ENCODE measurements at regions not wholly inside any gene's neighbourhood (a gene's known extent, or its start where the extent isn't known, plus 50 kb on each side); places are given as distances from the start of the nearest gene placed in this dataset.

DNA sequence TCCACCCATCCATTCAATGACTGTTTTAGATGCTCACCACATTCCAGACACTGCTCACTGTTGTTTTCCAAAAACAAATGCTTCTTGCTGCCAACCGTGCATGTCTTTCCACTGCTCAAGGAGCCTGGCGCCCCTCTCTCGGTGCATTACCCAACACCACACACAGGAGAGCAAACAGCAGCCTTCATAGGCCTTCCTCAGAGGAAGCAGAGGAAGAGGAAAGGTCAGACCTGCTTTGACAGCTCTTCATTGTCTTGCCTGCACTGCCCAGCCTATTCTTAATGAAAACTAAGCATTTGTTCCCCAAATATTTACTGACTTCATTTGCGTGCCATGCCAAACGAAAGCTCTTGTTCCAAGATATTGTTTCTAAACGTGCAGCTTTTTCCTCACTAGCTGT lies 1129.2 kb downstream of the TBC1D22A start:
- TF ChIP-seq SIN3A (IDR thresholded peaks at IDR 0.05; ENCODE audit: borderline replicate concordance, insufficient read depth, low read depth, low read length) (no peak), TCF7L2 (IDR thresholded peaks at IDR 0.05; ENCODE audit: low read depth, low read length) (no peak), POLR2AphosphoS5 (IDR thresholded peaks at IDR 0.05; ENCODE audit: low read depth, low read length) (no peak)
- TF ChIP-seq, protein P1, sequence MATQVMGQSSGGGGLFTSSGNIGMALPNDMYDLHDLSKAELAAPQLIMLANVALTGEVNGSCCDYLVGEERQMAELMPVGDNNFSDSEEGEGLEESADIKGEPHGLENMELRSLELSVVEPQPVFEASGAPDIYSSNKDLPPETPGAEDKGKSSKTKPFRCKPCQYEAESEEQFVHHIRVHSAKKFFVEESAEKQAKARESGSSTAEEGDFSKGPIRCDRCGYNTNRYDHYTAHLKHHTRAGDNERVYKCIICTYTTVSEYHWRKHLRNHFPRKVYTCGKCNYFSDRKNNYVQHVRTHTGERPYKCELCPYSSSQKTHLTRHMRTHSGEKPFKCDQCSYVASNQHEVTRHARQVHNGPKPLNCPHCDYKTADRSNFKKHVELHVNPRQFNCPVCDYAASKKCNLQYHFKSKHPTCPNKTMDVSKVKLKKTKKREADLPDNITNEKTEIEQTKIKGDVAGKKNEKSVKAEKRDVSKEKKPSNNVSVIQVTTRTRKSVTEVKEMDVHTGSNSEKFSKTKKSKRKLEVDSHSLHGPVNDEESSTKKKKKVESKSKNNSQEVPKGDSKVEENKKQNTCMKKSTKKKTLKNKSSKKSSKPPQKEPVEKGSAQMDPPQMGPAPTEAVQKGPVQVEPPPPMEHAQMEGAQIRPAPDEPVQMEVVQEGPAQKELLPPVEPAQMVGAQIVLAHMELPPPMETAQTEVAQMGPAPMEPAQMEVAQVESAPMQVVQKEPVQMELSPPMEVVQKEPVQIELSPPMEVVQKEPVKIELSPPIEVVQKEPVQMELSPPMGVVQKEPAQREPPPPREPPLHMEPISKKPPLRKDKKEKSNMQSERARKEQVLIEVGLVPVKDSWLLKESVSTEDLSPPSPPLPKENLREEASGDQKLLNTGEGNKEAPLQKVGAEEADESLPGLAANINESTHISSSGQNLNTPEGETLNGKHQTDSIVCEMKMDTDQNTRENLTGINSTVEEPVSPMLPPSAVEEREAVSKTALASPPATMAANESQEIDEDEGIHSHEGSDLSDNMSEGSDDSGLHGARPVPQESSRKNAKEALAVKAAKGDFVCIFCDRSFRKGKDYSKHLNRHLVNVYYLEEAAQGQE (IDR thresholded peaks at IDR 0.05; ENCODE audit: insufficient read depth in 1 of 2, low read depth in 2 of 2, low read length in 1 of 2), result no peak
- TF ChIP-seq, protein P2, sequence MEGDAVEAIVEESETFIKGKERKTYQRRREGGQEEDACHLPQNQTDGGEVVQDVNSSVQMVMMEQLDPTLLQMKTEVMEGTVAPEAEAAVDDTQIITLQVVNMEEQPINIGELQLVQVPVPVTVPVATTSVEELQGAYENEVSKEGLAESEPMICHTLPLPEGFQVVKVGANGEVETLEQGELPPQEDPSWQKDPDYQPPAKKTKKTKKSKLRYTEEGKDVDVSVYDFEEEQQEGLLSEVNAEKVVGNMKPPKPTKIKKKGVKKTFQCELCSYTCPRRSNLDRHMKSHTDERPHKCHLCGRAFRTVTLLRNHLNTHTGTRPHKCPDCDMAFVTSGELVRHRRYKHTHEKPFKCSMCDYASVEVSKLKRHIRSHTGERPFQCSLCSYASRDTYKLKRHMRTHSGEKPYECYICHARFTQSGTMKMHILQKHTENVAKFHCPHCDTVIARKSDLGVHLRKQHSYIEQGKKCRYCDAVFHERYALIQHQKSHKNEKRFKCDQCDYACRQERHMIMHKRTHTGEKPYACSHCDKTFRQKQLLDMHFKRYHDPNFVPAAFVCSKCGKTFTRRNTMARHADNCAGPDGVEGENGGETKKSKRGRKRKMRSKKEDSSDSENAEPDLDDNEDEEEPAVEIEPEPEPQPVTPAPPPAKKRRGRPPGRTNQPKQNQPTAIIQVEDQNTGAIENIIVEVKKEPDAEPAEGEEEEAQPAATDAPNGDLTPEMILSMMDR (IDR thresholded peaks at IDR 0.05), result no peak
- in situ Hi-C loops (cut with HindIII; ENCODE audit: low pct_unique_long_range_greater_than_20kb, low sequenced_read_pairs), result no loop called here
- ChIA-PET POLR2A (no interaction called here), CTCF (no interaction called here)
- H3K4me3 ChIP-seq (ENCODE audit: low read depth in 2 of 2, low read length in 2 of 2), result no peak overlapping the region
- no peaks in the 10 kb centered on the region for H3K4me1 ChIP-seq (ENCODE audit: control insufficient read depth, insufficient read depth, low read length)
- H3K36me3 ChIP-seq (ENCODE audit: control insufficient read depth, insufficient read depth, low read length), result no peaks in the 10 kb centered on the region
- no peak for ATAC-seq
- no peak for DNase-seq (ENCODE audit: low read depth, low spot score)
- no TSS peak for BruUV-seq (replicated peaks)
- H3K27me3 ChIP-seq (ENCODE audit: control insufficient read depth, insufficient read depth, low read length), result no peaks in the 10 kb centered on the region
- no peaks in the 10 kb centered on the region for H3K9me3 ChIP-seq (ENCODE audit: control insufficient read depth, insufficient read depth, low read depth, low read length)
- intact Hi-C loops (cut with micrococcal nuclease; ENCODE audit: unreplicated experiment), result no loop called here
- H3K27ac ChIP-seq (ENCODE audit: low read length), result no peak overlapping the region

DNA sequence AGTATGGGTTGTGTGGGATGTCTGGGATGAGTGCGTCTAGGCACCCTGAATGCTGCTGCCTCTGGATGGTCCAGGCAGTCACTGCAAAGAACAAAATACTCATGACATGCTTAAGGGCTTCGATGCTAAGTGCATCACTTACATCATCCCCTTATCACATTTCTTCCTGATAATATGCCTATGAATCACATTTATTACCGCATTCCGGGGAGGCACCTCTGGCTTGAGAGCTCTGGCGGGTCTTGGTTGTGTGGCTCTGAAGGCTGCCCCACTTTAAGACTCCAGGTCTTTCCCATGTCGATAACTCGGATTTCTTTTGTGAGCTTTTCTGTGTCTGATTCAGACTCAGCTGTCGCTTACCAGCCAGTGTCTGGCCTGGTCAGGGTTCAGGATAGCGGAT lies 1126.4 kb downstream of the TBC1D22A start:
- no peak overlapping the region for H3K27ac ChIP-seq (ENCODE audit: low read length)
- no peak overlapping the region for H3K4me3 ChIP-seq (ENCODE audit: low read depth in 2 of 2, low read length in 2 of 2)
- H3K27me3 ChIP-seq (ENCODE audit: control insufficient read depth, insufficient read depth, low read length), result no peaks in the 10 kb centered on the region
- in situ Hi-C loops (cut with HindIII; ENCODE audit: low pct_unique_long_range_greater_than_20kb, low sequenced_read_pairs), result no loop called here
- intact Hi-C loops (cut with micrococcal nuclease; ENCODE audit: unreplicated experiment), result no loop called here
- no peak for DNase-seq (ENCODE audit: low read depth, low spot score)
- H3K36me3 ChIP-seq (ENCODE audit: control insufficient read depth, insufficient read depth, low read length), result no peaks in the 10 kb centered on the region
- H3K4me1 ChIP-seq (ENCODE audit: control insufficient read depth, insufficient read depth, low read length), result no peaks in the 10 kb centered on the region
- ChIA-PET POLR2A (no interaction called here), CTCF (no interaction called here)
- no peak for ATAC-seq
- no peaks in the 10 kb centered on the region for H3K9me3 ChIP-seq (ENCODE audit: control insufficient read depth, insufficient read depth, low read depth, low read length)
- no peak for TF ChIP-seq TCF7L2 (IDR thresholded peaks at IDR 0.05; ENCODE audit: low read depth, low read length)
- no peak for TF ChIP-seq SIN3A (IDR thresholded peaks at IDR 0.05; ENCODE audit: borderline replicate concordance, insufficient read depth, low read depth, low read length)
- TF ChIP-seq, protein P2 (IDR thresholded peaks at IDR 0.05), result no peak
- no peak for TF ChIP-seq POLR2AphosphoS5 (IDR thresholded peaks at IDR 0.05; ENCODE audit: low read depth, low read length)
- TF ChIP-seq, protein P1 (IDR thresholded peaks at IDR 0.05; ENCODE audit: insufficient read depth in 1 of 2, low read depth in 2 of 2, low read length in 1 of 2), result no peak
- no TSS peak for BruUV-seq (replicated peaks)

Measured in Panc1 (cell line).